Activated CD8-positive, alpha-beta T cell treated with anti-CD3 and anti-CD28 coated beads for 36 hours (primary cell): ENCODE measurements at regions not wholly inside any gene's neighbourhood (a gene's known extent, or its start where the extent isn't known, plus 50 kb on each side); places are given as distances from the start of the nearest gene placed in this dataset.

Experiments used
- ATAC-seq: fragments of 200-7000 bp; cut with Tn5 transposase; one replicate; pipeline ENCODE4 v1.10.0; 2021; ENCODE audit warnings: mild to moderate bottlenecking, moderate library complexity
- CTCF ChIA-PET: fragments of 350-600 bp; sonication (Branson Sonifier 250); formaldehyde crosslinking; loops from one replicate; lab custom pipeline; 2021; ENCODE audit warnings: antibody characterized with exemption; lab: Charles Lee
- POLR2A ChIA-PET: fragments of 350-600 bp; sonication (Branson Sonifier 250); formaldehyde crosslinking; loops from one replicate; lab custom pipeline; 2021; ENCODE audit warnings: antibody characterized with exemption; lab: Charles Lee
- DNase-seq: peaks from one replicate; pipeline ENCODE4 v3.0.0-alpha.2; 2020
- H3K27ac Mint-ChIP-seq: one replicate; pipeline ENCODE4 v1.8.0; 2021; ENCODE audit warnings: mild to moderate bottlenecking, mixed read lengths
- H3K27me3 Mint-ChIP-seq: one replicate; pipeline ENCODE4 v1.8.0; 2021; ENCODE audit warnings: mixed read lengths
- H3K36me3 Mint-ChIP-seq: one replicate; pipeline ENCODE4 v1.8.0; 2021; ENCODE audit warnings: low read depth, mixed read lengths
- H3K4me1 Mint-ChIP-seq: one replicate; pipeline ENCODE4 v1.8.0; 2021; ENCODE audit warnings: low read depth, mixed read lengths
- H3K4me3 Mint-ChIP-seq: one replicate; pipeline ENCODE4 v1.8.0; 2021; ENCODE audit warnings: mild to moderate bottlenecking, moderate library complexity, mixed read lengths
- H3K9me3 Mint-ChIP-seq: one replicate; pipeline ENCODE4 v1.8.0; 2021; ENCODE audit warnings: mixed read lengths
- intact Hi-C: fragments of 100-400 bp; cut with micrococcal nuclease; formaldehyde crosslinking; loops from one replicate; pipeline ENCODE4 v1.10.0; 2022
- TF ChIP-seq, protein P1 (sequence below): fragments of 200-600 bp; IDR thresholded peaks from one replicate; pipeline ENCODE4 v1.8.0; 2022; ENCODE audit warnings: antibody characterized with exemption, mild to moderate bottlenecking

GRCh38 chr4:114286262-114286810 is 306.9 kb upstream of the ARSJ start:
- no peak for DNase-seq
- no peaks in the 10 kb centered on the region for H3K36me3 Mint-ChIP-seq
- no peaks in the 10 kb centered on the region for H3K27me3 Mint-ChIP-seq
- ChIA-PET POLR2A (no interaction called here), CTCF (no interaction called here)
- H3K27ac Mint-ChIP-seq, result no peak overlapping the region
- TF ChIP-seq, protein P1, sequence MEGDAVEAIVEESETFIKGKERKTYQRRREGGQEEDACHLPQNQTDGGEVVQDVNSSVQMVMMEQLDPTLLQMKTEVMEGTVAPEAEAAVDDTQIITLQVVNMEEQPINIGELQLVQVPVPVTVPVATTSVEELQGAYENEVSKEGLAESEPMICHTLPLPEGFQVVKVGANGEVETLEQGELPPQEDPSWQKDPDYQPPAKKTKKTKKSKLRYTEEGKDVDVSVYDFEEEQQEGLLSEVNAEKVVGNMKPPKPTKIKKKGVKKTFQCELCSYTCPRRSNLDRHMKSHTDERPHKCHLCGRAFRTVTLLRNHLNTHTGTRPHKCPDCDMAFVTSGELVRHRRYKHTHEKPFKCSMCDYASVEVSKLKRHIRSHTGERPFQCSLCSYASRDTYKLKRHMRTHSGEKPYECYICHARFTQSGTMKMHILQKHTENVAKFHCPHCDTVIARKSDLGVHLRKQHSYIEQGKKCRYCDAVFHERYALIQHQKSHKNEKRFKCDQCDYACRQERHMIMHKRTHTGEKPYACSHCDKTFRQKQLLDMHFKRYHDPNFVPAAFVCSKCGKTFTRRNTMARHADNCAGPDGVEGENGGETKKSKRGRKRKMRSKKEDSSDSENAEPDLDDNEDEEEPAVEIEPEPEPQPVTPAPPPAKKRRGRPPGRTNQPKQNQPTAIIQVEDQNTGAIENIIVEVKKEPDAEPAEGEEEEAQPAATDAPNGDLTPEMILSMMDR, result no peak
- intact Hi-C loops, result no loop called here
- ATAC-seq, result no peak
- no peaks in the 10 kb centered on the region for H3K4me1 Mint-ChIP-seq
- no peaks in the 10 kb centered on the region for H3K9me3 Mint-ChIP-seq
- no peak overlapping the region for H3K4me3 Mint-ChIP-seq

- POLR2A ChIA-PET, result no interaction called here
Measured at GRCh38 chr4:114287079-114287696, 307.7 kb upstream of the ARSJ start.

GRCh38 chr4:114296126-114296525 is 302.5 kb upstream of the UGT8 start:
- H3K36me3 Mint-ChIP-seq, result no peaks in the 10 kb centered on the region
- H3K27ac Mint-ChIP-seq, result no peak overlapping the region
- ATAC-seq, result no peak
- ChIA-PET POLR2A (no interaction called here), CTCF (no interaction called here)
- peaks cover 5% of the 10 kb centered on the region for H3K9me3 Mint-ChIP-seq
- no peak for DNase-seq
- TF ChIP-seq, protein P1, result no peak
- H3K4me1 Mint-ChIP-seq, result no peaks in the 10 kb centered on the region
- H3K27me3 Mint-ChIP-seq, result no peaks in the 10 kb centered on the region
- intact Hi-C loops, result no loop called here
- no peak overlapping the region for H3K4me3 Mint-ChIP-seq

More at GRCh38 chr4:114287079-114287696, 307.7 kb upstream of the ARSJ start:
- TF ChIP-seq, protein P1, result no peak
- Mint-ChIP-seq H3K27ac (no peak overlapping the region), H3K27me3 (no peaks in the 10 kb centered on the region), H3K36me3 (no peaks in the 10 kb centered on the region), H3K4me1 (no peaks in the 10 kb centered on the region), H3K4me3 (no peak overlapping the region), H3K9me3 (peaks cover 1% of the 10 kb centered on the region)
- intact Hi-C loops, result no loop called here
- no peak for DNase-seq
- CTCF ChIA-PET, result no interaction called here
- ATAC-seq, result no peak

- POLR2A ChIA-PET, result no interaction called here
- intact Hi-C loops, result no loop called here
- no peaks in the 10 kb centered on the region for H3K36me3 Mint-ChIP-seq
- H3K27ac Mint-ChIP-seq, result no peak overlapping the region
- CTCF ChIA-PET, result no interaction called here
- ATAC-seq (no peak), DNase-seq (no peak)
- H3K4me3 Mint-ChIP-seq, result no peak overlapping the region
- no peaks in the 10 kb centered on the region for H3K9me3 Mint-ChIP-seq
- no peaks in the 10 kb centered on the region for H3K4me1 Mint-ChIP-seq
- H3K27me3 Mint-ChIP-seq, result peaks cover 2% of the 10 kb centered on the region
- TF ChIP-seq, protein P1, result no peak
Measured at GRCh38 chr4:114302472-114302871, 296.1 kb upstream of the UGT8 start.

DNA sequence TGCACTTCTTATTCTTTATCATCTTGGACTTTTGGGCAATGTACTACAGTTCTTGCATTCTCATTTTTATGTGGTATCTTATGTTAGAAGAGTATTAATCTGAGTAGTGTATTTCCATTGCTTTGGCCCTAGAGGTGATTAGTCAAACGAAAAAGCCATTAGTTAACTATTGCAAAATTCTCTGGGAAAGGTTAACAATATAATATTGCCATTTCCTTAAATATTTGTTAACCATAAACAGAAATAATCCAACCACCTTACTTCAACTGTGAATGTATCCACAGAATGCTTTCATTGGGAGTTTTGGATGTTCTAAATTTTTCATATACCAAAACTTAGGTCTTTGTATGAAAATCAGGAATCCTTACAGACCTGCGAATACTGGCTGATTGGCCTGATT is 294.6 kb upstream of the UGT8 start:
- TF ChIP-seq, protein P1, result no peak
- Mint-ChIP-seq H3K36me3 (no peaks in the 10 kb centered on the region), H3K9me3 (no peaks in the 10 kb centered on the region), H3K4me3 (no peak overlapping the region), H3K4me1 (no peaks in the 10 kb centered on the region), H3K27ac (no peak overlapping the region), H3K27me3 (peaks cover 4% of the 10 kb centered on the region)
- ChIA-PET CTCF (no interaction called here), POLR2A (no interaction called here)
- intact Hi-C loops, result no loop called here
- ATAC-seq (no peak), DNase-seq (no peak)
